Medulla oblongata (tissue), 1 donor: ENCODE measurements at regions not wholly inside any gene's neighbourhood (a gene's known extent, or its start where the extent isn't known, plus 50 kb on each side); places are given as distances from the start of the nearest gene placed in this dataset.
"Not testable (repeated sequence)": the region's sequence is repeated elsewhere in the genome, so short reads cannot be mapped to it uniquely, and the experiment has no call there.

Experiments
- DNase-seq: peaks from one replicate; pipeline ENCODE4 v3.0.0-alpha.2; 2015; ENCODE audit errors: extremely low spot score

- no peak for DNase-seq
These were observed 326.8 kb downstream of the CCDC85A start for GRCh38 chr2:56510610-56511009.

- DNase-seq = no peak
These were observed 331.6 kb downstream of the CCDC85A start for GRCh38 chr2:56515399-56515798.

- no peak for DNase-seq
These were observed 336.0 kb downstream of the CCDC85A start for GRCh38 chr2:56519806-56520205.

- DNase-seq = peak; percentile 17
These were observed 338.9 kb downstream of the CCDC85A start for GRCh38 chr2:56522605-56523089.

- DNase-seq = no peak
These were observed 340.0 kb downstream of the CCDC85A start for GRCh38 chr2:56523816-56524215.

GRCh38 chr2:56531668-56532420, 348.1 kb downstream of the CCDC85A start:
- peak; percentile 18 for DNase-seq

- DNase-seq = no peak
These were observed 350.5 kb downstream of the CCDC85A start for GRCh38 chr2:56534321-56534720.

GRCh38 chr2:56537756-56538155, 354.0 kb downstream of the CCDC85A start:
- no peak for DNase-seq

GRCh38 chr2:56539618-56540017, 355.8 kb downstream of the CCDC85A start:
- DNase-seq = no peak

- DNase-seq = no peak
These were observed 356.7 kb downstream of the CCDC85A start for GRCh38 chr2:56540467-56540866.

GRCh38 chr2:56540916-56541315, 357.1 kb downstream of the CCDC85A start:
- no peak for DNase-seq

GRCh38 chr2:56542213-56542612, 358.4 kb downstream of the CCDC85A start:
- no peak for DNase-seq

- DNase-seq = no peak
These were observed 381.4 kb downstream of the CCDC85A start for GRCh38 chr2:56565143-56565542.

- DNase-seq = no peak
These were observed 387.3 kb downstream of the CCDC85A start for GRCh38 chr2:56571074-56571473.

GRCh38 chr2:56576001-56576400, 392.2 kb downstream of the CCDC85A start:
- DNase-seq = no peak

- no peak for DNase-seq
These were observed 396.5 kb downstream of the CCDC85A start for GRCh38 chr2:56580242-56580641.

GRCh38 chr2:56582570-56582969, 398.8 kb downstream of the CCDC85A start:
- no peak for DNase-seq

- DNase-seq = no peak
These were observed 400.1 kb downstream of the CCDC85A start for GRCh38 chr2:56583796-56584315.

GRCh38 chr2:56587456-56587855, 403.7 kb downstream of the CCDC85A start:
- DNase-seq = no peak

- DNase-seq = no peak
These were observed 405.4 kb downstream of the CCDC85A start for GRCh38 chr2:56589194-56589593.

- DNase-seq = peak; percentile 57
These were observed 406.0 kb downstream of the CCDC85A start for GRCh38 chr2:56589835-56590234.

- no peak for DNase-seq
These were observed 406.8 kb downstream of the CCDC85A start for GRCh38 chr2:56590611-56591010.

- not testable (repeated sequence) for DNase-seq
These were observed 422.3 kb downstream of the CCDC85A start for GRCh38 chr2:56606086-56606485.

GRCh38 chr2:56613254-56613653, 429.5 kb downstream of the CCDC85A start:
- no peak for DNase-seq
